Stimulated activated CD8-positive, alpha-beta memory T cell treated with anti-CD3 and anti-CD28 coated beads, Interleukin-4, amount 100 ng/mL, for 48 hours (primary cell): ENCODE measurements at regions not wholly inside any gene's neighbourhood (a gene's known extent, or its start where the extent isn't known, plus 50 kb on each side); places are given as distances from the start of the nearest gene placed in this dataset.

Experiments
- DNase-seq: peaks from one replicate; pipeline ENCODE4 v3.0.0-alpha.2; 2020

DNA sequence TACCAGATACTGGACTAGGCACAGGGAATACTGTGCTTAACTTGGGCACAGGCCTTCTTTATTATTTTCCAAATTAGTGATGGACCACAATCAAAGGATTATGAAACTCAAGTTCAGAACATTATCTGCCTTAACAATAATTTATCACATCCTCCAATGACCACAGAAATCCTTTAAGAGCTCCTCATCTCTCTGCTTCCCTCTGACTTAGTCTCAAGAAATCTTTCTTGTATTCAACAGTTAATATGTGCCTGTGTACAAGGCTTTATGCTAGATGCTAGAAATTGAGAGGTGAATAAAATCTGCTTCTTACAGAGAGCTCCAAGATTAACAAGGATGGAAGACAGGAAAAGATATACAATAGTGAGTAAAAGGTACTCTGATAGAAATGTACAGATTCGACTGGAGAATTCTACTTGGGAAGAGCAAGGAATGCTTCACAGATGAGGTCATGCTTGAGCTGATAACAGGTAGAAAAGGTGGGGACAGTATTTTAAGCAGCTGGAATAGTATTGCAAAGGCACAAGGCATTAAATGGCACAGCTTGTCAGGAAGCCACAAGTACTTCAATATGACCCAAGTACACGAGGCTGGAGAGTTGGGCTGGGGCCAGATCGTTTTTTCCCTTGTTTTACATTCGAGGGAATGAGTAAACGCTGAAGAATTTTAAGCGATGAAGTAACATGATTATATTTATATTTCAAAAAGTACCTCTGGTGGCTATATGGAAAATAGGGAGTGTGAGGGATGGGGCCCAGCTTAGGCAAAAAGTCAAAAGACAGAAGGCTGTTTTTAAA is 55.1 kb upstream of the ARID2 start:
- no peak for DNase-seq

DNA sequence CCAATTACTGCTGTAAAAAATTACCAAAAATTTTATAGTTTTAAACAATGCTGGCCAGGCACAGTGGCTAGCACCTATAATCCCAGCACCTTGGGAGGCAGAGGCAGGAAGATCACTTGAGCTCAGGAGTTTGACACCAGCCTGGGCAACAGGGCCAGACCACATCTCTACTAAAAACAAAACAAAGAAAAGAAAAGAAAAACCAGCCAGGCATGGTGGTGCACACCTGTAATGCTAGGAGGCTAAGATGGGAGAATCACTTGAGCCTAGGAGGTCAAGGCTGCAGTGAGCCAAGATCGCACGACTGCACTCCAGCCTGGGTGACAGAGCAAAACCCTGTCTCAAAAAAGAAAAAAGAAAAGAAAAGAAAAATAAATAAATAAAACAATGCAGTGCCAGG is 54.0 kb upstream of the ARID2 start:
- DNase-seq: no peak
